ENCODE measurements at regions not wholly inside any gene's neighbourhood (a gene's known extent, or its start where the extent isn't known, plus 50 kb on each side); places are given as distances from the start of the nearest gene placed in this dataset.

DNA sequence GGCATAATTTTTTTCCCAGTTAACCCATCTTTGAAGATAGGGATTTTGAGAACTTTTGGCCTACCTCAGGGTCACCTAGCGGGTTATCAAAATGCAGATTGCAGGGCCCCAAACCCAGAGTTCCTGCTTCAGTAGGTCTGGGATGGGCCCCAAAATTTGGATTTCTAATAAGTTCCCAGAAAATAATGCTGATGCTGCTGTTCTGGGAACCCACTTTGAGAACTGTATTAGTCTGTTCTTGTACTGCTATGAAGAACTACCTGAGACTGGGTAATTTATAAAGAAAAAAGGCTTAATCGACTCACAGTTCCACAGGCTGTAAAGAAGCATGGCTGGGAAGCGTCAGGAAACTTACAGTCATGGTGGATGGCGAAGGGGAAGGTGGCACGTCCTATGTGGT, 182.2 kb upstream of the DMRT1 start:
- Histone ChIP-seq H4K20me1 (ENCODE audit: control insufficient read depth, insufficient read depth) (no peaks in the 10 kb centered on the region), H3K9me3 (replicated peaks; ENCODE audit: control insufficient read depth, insufficient read depth, low read length) (no peaks in the 10 kb centered on the region), H3K27ac (ENCODE audit: control insufficient read depth, insufficient read depth) (no peak overlapping the region), H3K79me2 (ENCODE audit: control insufficient read depth, insufficient read depth, low read length) (no peaks in the 10 kb centered on the region), H3K4me2 (ENCODE audit: control insufficient read depth, insufficient read depth) (no peak overlapping the region), H3K27me3 (replicated peaks in 1 of 2; ENCODE audit: control insufficient read depth in 2 of 2, insufficient read depth in 2 of 2, low read length in 1 of 2) (peaks cover 3% of the 10 kb centered on the region in 2 experiments; a peak in 3 of 4 replicates), H2AFZ (ENCODE audit: control insufficient read depth, low read depth, low read length) (no peak overlapping the region), H3K4me1 (ENCODE audit: control insufficient read depth, insufficient read depth, low read length) (no peaks in the 10 kb centered on the region), H3K4me3 (no peak overlapping the region), H3K9ac (ENCODE audit: control insufficient read depth, insufficient read depth, low read length) (no peak overlapping the region), H3K36me3 (ENCODE audit: control insufficient read depth in 2 of 2, insufficient read depth in 2 of 2, low read length in 1 of 2) (no peaks in the 10 kb centered on the region)
- TF ChIP-seq RUNX3 (IDR thresholded peaks at IDR 0.05; ENCODE audit: low read length) (no peak), ZNF274 (IDR thresholded peaks at IDR 0.05; ENCODE audit: insufficient read depth, insufficient read length) (no peak), NBN (IDR thresholded peaks at IDR 0.05) (no peak), CHD2 (IDR thresholded peaks at IDR 0.05; ENCODE audit: borderline replicate concordance, low read depth, low read length) (no peak), SIN3A (IDR thresholded peaks at IDR 0.05; ENCODE audit: low read depth, low read length) (no peak), HCFC1 (IDR thresholded peaks at IDR 0.05; ENCODE audit: low read length) (no peak), POU2F2 (IDR thresholded peaks at IDR 0.05; ENCODE audit: borderline replicate concordance, low read depth, low read length) (no peak), POLR2A (IDR thresholded peaks at IDR 0.05; ENCODE audit: low read depth, low read length) (no peak), CREB1 (IDR thresholded peaks at IDR 0.05; ENCODE audit: low read depth) (no peak), SUZ12 (IDR thresholded peaks at IDR 0.05; ENCODE audit: unreplicated experiment) (no peak), SIX5 (IDR thresholded peaks at IDR 0.05; ENCODE audit: low read depth, low read length, severe bottlenecking) (no peak), FOXK2 (IDR thresholded peaks at IDR 0.05) (no peak), MTA3 (IDR thresholded peaks at IDR 0.05; ENCODE audit: borderline replicate concordance, low read length) (no peak), SP1 (IDR thresholded peaks at IDR 0.05; ENCODE audit: low read depth, low read length) (no peak), ATF7 (IDR thresholded peaks at IDR 0.05; ENCODE audit: low read depth) (no peak), ZNF217 (IDR thresholded peaks at IDR 0.05) (no peak), KDM1A (IDR thresholded peaks at IDR 0.05; ENCODE audit: borderline replicate concordance) (no peak)
- TF ChIP-seq, protein P1, sequence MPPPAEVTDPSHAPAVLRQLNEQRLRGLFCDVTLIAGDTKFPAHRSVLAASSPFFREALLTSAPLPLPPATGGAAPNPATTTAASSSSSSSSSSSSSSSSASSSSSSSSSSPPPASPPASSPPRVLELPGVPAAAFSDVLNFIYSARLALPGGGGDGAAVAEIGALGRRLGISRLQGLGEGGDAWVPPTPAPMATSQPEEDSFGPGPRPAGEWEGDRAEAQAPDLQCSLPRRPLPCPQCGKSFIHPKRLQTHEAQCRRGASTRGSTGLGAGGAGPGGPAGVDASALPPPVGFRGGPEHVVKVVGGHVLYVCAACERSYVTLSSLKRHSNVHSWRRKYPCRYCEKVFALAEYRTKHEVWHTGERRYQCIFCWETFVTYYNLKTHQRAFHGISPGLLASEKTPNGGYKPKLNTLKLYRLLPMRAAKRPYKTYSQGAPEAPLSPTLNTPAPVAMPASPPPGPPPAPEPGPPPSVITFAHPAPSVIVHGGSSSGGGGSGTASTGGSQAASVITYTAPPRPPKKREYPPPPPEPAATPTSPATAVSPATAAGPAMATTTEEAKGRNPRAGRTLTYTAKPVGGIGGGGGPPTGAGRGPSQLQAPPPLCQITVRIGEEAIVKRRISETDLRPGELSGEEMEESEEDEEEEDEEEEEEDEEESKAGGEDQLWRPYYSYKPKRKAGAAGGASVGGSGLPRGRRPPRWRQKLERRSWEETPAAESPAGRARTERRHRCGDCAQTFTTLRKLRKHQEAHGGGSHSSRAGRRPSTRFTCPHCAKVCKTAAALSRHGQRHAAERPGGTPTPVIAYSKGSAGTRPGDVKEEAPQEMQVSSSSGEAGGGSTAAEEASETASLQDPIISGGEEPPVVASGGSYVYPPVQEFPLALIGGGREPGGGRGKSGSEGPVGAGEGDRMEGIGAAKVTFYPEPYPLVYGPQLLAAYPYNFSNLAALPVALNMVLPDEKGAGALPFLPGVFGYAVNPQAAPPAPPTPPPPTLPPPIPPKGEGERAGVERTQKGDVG (CRISPR knock-in tag; IDR thresholded peaks at IDR 0.05): no peak
- TF ChIP-seq, protein P2, sequence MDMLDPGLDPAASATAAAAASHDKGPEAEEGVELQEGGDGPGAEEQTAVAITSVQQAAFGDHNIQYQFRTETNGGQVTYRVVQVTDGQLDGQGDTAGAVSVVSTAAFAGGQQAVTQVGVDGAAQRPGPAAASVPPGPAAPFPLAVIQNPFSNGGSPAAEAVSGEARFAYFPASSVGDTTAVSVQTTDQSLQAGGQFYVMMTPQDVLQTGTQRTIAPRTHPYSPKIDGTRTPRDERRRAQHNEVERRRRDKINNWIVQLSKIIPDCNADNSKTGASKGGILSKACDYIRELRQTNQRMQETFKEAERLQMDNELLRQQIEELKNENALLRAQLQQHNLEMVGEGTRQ (IDR thresholded peaks at IDR 0.05; ENCODE audit: borderline replicate concordance, low read depth, low read length): no peak
- RAD21 ChIA-PET (ENCODE audit: unreplicated experiment): no interaction called here
- ATAC-seq (no peak), FAIRE-seq (no peak), DNase-seq (ENCODE audit: low read depth, low spot score) (no peak)
- in situ Hi-C loops (cut with MboI) (no loop called here), intact Hi-C loops (cut with micrococcal nuclease; ENCODE audit: unreplicated experiment) (no loop called here)
- WGBS (ENCODE audit: insufficient coverage, insufficient replicate concordance, low lambda C conversion rate, missing lambda C conversion rate): 13% methylated on average over 5 of the region's 5 CpGs
- CTCF ChIA-PET: no interaction called here
- SMC1A ChIA-PET (ENCODE audit: uncharacterized antibody, unreplicated experiment): no interaction called here
- no TSS peak for BruUV-seq (replicated peaks)
- POLR2A ChIA-PET: no interaction called here

Data from GM12878 (cell line).